ENCODE measurements at regions not wholly inside any gene's neighbourhood (a gene's known extent, or its start where the extent isn't known, plus 50 kb on each side); places are given as distances from the start of the nearest gene placed in this dataset.

GRCh38 chr2:128610496-128610895, 291.8 kb upstream of the HS6ST1 start (continued):
- no peak for TF ChIP-seq ATF1 (CRISPR knock-in tag; IDR thresholded peaks at IDR 0.05)
- TF ChIP-seq FOXK2 (IDR thresholded peaks at IDR 0.05), result no peak
- no peak for TF ChIP-seq NFE2 (CRISPR knock-in tag; IDR thresholded peaks at IDR 0.05)
- TF ChIP-seq ZBTB40 (IDR thresholded peaks at IDR 0.05), result no peak
- TF ChIP-seq ZBTB40 (CRISPR knock-in tag; IDR thresholded peaks at IDR 0.05), result no peak
- no peak for TF ChIP-seq PBX3 (CRISPR knock-in tag; IDR thresholded peaks at IDR 0.05; ENCODE audit: borderline replicate concordance)
- TF ChIP-seq ELF3 (CRISPR knock-in tag; IDR thresholded peaks at IDR 0.05), result no peak
- no peak for TF ChIP-seq ZNF350 (CRISPR knock-in tag; IDR thresholded peaks at IDR 0.05; ENCODE audit: borderline replicate concordance, low read depth)
- TF ChIP-seq KLF11 (CRISPR knock-in tag; IDR thresholded peaks at IDR 0.05), result no peak
- no peak for TF ChIP-seq ZNF530 (CRISPR knock-in tag; IDR thresholded peaks at IDR 0.05; ENCODE audit: low read depth)
- TF ChIP-seq SMAD9 (CRISPR knock-in tag; IDR thresholded peaks at IDR 0.05), result no peak
- TF ChIP-seq ZNF337 (CRISPR knock-in tag; IDR thresholded peaks at IDR 0.05; ENCODE audit: borderline replicate concordance, low read depth), result no peak
- TF ChIP-seq CCAR2 (optimal IDR thresholded peaks at IDR 0.05; ENCODE audit: low read depth, low read length), result no peak
